HCT116 (cell line): ENCODE measurements at regions not wholly inside any gene's neighbourhood (a gene's known extent, or its start where the extent isn't known, plus 50 kb on each side); places are given as distances from the start of the nearest gene placed in this dataset.

ENCODE experiments used
- ATAC-seq: fragments of 200-7000 bp; cut with Tn5 transposase; 2 replicates; pipeline ENCODE4 v1.9.1; 2020; ENCODE audit warnings: mild to moderate bottlenecking, moderate library complexity
- BruUV-seq: library from RNA; stranded (reverse); fragments of 400-500 nt; replicated peaks from 2 replicates; lab custom pipeline; 2021; lab: Mats Ljungman, UMichigan
- CTCF ChIA-PET: fragments of 300-600 bp; sonication (Branson Sonifier 250); formaldehyde crosslinking; loops from one replicate; lab custom pipeline; 2021; ENCODE audit warnings: antibody characterized with exemption; lab: Charles Lee
- POLR2A ChIA-PET: fragments of 300-600, 350-600 bp; sonication (Branson Sonifier 250); formaldehyde crosslinking; loops from one replicate; lab custom pipeline; 2021; ENCODE audit warnings: antibody characterized with exemption; lab: Charles Lee
- RAD21 ChIA-PET, 2 experiments: fragments of 300-600 bp; sonication (Branson Sonifier 250); formaldehyde crosslinking; loops; one replicate each; lab custom pipeline; 2023; ENCODE audit warnings: low total read pairs in 2 of 2; ENCODE audit not compliant: uncharacterized antibody in 2 of 2, unreplicated experiment in 2 of 2, low non-redundant PET in 1 of 2; lab: Charles Lee
- DNase-seq: peaks from one replicate; pipeline ENCODE4 v3.0.0-alpha.2; 2010; ENCODE audit warnings: low read depth, low spot score
- H2AFZ ChIP-seq: fragments of 200-600 bp; shearing (Covaris generic), sonication (generic); 2 replicates; pipeline ENCODE4 v1.6.1; 2017; ENCODE audit warnings: low read depth, mixed run types, mixed read lengths, antibody characterized with exemption, low read length; ENCODE audit not compliant: poor library complexity, severe bottlenecking
- H3K27ac ChIP-seq: 2 replicates; pipeline ENCODE4 v1.5.1; 2012; ENCODE audit warnings: low read depth, low read length
- H3K27me3 ChIP-seq: fragments of 200-600 bp; sonication (generic); 2 replicates; pipeline ENCODE4 v1.6.1; 2016; ENCODE audit warnings: mixed run types, low read length, mixed read lengths; ENCODE audit not compliant: insufficient read depth
- H3K36me3 ChIP-seq, 2 experiments: fragments of 200-500 bp in 1 of 2; fragments of 200-600 bp in 1 of 2; sonication (Bioruptor generic) in 1 of 2; sonication (generic) in 1 of 2; 2 replicates each; pipeline versions ENCODE4 v1.5.1 to v1.6.1; 2014 to 2016; ENCODE audit warnings: low read length in 2 of 2, inconsistent platforms in 1 of 2, mixed read lengths in 1 of 2, mixed run types in 1 of 2; ENCODE audit not compliant: insufficient read depth in 2 of 2, control insufficient read depth in 1 of 2
- H3K4me1 ChIP-seq, 2 experiments: fragments of 200-600 bp in 1 of 2; sonication (generic) in 1 of 2; 2 replicates each; pipeline versions ENCODE4 v1.5.1 to v1.6.1; 2012 to 2017; ENCODE audit warnings: low read length in 2 of 2, inconsistent platforms in 1 of 2, mild to moderate bottlenecking in 1 of 2, mixed read lengths in 1 of 2, mixed run types in 1 of 2, moderate library complexity in 1 of 2; ENCODE audit not compliant: insufficient read depth in 2 of 2, control insufficient read depth in 1 of 2
- H3K4me2 ChIP-seq: fragments of 200-600 bp; sonication (generic); 2 replicates; pipeline ENCODE4 v1.6.1; 2017; ENCODE audit warnings: mixed run types, low read length, mixed read lengths
- H3K4me3 ChIP-seq, 2 experiments: fragments of 200-600 bp in 1 of 2; sonication (generic) in 1 of 2; replicated peaks in 1 of 2; 2 replicates each; pipeline ENCODE4 v1.5.1; 2011 to 2016; ENCODE audit warnings: low read length in 2 of 2, control low read depth in 1 of 2, low read depth in 1 of 2, mild to moderate bottlenecking in 1 of 2, mixed read lengths in 1 of 2, mixed run types in 1 of 2
- H3K79me2 ChIP-seq: fragments of 200-600 bp; sonication (generic); 2 replicates; pipeline ENCODE4 v1.6.1; 2017; ENCODE audit warnings: mild to moderate bottlenecking, mixed run types, low read length, moderate library complexity, mixed read lengths; ENCODE audit not compliant: insufficient read depth
- H3K9ac ChIP-seq: fragments of 200-600 bp; sonication (generic); 2 replicates; pipeline ENCODE4 v1.6.1; 2016; ENCODE audit warnings: low read length, mixed read lengths
- H3K9me2 ChIP-seq: fragments of 200-600 bp; sonication (generic), shearing (Covaris generic); 2 replicates; pipeline ENCODE4 v1.6.1; 2017; ENCODE audit warnings: mixed run types, mild to moderate bottlenecking, moderate library complexity; ENCODE audit not compliant: insufficient read depth
- H3K9me3 ChIP-seq, 2 experiments: fragments of 200-500 bp in 1 of 2; fragments of 200-600 bp in 1 of 2; sonication (Bioruptor generic) in 1 of 2; sonication (generic) in 1 of 2; 2 replicates each; pipeline ENCODE4 v1.6.1; 2014 to 2017; ENCODE audit warnings: low read length in 2 of 2, mixed read lengths in 2 of 2, inconsistent platforms in 1 of 2, low read depth in 1 of 2, mild to moderate bottlenecking in 1 of 2, mixed run types in 1 of 2, moderate library complexity in 1 of 2; ENCODE audit not compliant: control insufficient read depth in 1 of 2, insufficient read depth in 1 of 2
- H4K20me1 ChIP-seq: fragments of 200-600 bp; sonication (generic), shearing (Covaris generic); 2 replicates; pipeline ENCODE4 v1.6.1; 2017; ENCODE audit warnings: mixed run types, mild to moderate bottlenecking, moderate library complexity; ENCODE audit not compliant: insufficient read depth
- CBX3 ChIP-seq: IDR thresholded peaks from 2 replicates; pipeline ENCODE4 v1.6.1; 2012; ENCODE audit warnings: low read depth
- EGR1 ChIP-seq: IDR thresholded peaks from 2 replicates; pipeline ENCODE4 v1.6.1; 2012; ENCODE audit warnings: low read depth
- ELF1 ChIP-seq: IDR thresholded peaks from 2 replicates; pipeline ENCODE4 v1.6.1; 2012; ENCODE audit warnings: low read depth, borderline replicate concordance
- EZH2 ChIP-seq: fragments of 200-600 bp; sonication (generic); IDR thresholded peaks from 2 replicates; pipeline ENCODE4 v1.6.1; 2017; ENCODE audit warnings: antibody characterized with exemption, mixed run types
- FOSL1 ChIP-seq: IDR thresholded peaks from 2 replicates; pipeline ENCODE4 v1.6.1; 2012; ENCODE audit warnings: low read depth
- JUND ChIP-seq: IDR thresholded peaks from 2 replicates; pipeline ENCODE4 v1.6.1; 2012
- POLR2AphosphoS5 ChIP-seq: IDR thresholded peaks from 2 replicates; pipeline ENCODE4 v1.6.1; 2011; ENCODE audit warnings: mild to moderate bottlenecking, low read depth, low read length, moderate library complexity
- RAD21 ChIP-seq: IDR thresholded peaks from 2 replicates; pipeline ENCODE4 v1.6.1; 2012; ENCODE audit warnings: low read depth, mild to moderate bottlenecking
- SP1 ChIP-seq: IDR thresholded peaks from 2 replicates; pipeline ENCODE4 v1.6.1; 2012; ENCODE audit warnings: low read depth
- SRF ChIP-seq: IDR thresholded peaks from 2 replicates; pipeline ENCODE4 v1.6.1; 2012; ENCODE audit warnings: low read depth
- ZFX ChIP-seq: fragments of 450-650 bp; IDR thresholded peaks from 2 replicates; pipeline ENCODE4 v1.6.1; 2017
- ZNF274 ChIP-seq: fragments of 200-500 bp; sonication (Bioruptor generic); IDR thresholded peaks from 2 replicates; pipeline ENCODE4 v1.6.1; 2014; ENCODE audit warnings: mild to moderate bottlenecking, low read depth, low read length, inconsistent platforms
- intact Hi-C: fragments of 100-400 bp; cut with micrococcal nuclease; formaldehyde crosslinking; loops from 2 replicates; pipeline ENCODE4 v1.10.0; 2022
- TF ChIP-seq, protein P1 (sequence below): IDR thresholded peaks from 2 replicates; pipeline ENCODE4 v1.6.1; 2012
- TF ChIP-seq, protein P2 (sequence below): IDR thresholded peaks from 2 replicates; pipeline ENCODE4 v1.6.1; 2012; ENCODE audit warnings: low read depth
- TF ChIP-seq, protein P3 (sequence below), 3 experiments: fragments of 200-600 bp in 1 of 3; sonication (generic) in 1 of 3; IDR thresholded peaks in 2 of 3; conservative IDR thresholded peaks in 1 of 3; 2 replicates each; pipeline ENCODE4 v1.5.1; 2012 to 2017; ENCODE audit warnings: low read depth in 2 of 3, low read length in 2 of 3, antibody characterized with exemption in 1 of 3, borderline replicate concordance in 1 of 3, control low read depth in 1 of 3, mild to moderate bottlenecking in 1 of 3, mixed read lengths in 1 of 3, mixed run types in 1 of 3, moderate library complexity in 1 of 3; ENCODE audit not compliant: insufficient read depth in 1 of 3
- TF ChIP-seq, protein P4 (sequence below): IDR thresholded peaks from 2 replicates; pipeline ENCODE4 v1.6.1; 2012

DNA sequence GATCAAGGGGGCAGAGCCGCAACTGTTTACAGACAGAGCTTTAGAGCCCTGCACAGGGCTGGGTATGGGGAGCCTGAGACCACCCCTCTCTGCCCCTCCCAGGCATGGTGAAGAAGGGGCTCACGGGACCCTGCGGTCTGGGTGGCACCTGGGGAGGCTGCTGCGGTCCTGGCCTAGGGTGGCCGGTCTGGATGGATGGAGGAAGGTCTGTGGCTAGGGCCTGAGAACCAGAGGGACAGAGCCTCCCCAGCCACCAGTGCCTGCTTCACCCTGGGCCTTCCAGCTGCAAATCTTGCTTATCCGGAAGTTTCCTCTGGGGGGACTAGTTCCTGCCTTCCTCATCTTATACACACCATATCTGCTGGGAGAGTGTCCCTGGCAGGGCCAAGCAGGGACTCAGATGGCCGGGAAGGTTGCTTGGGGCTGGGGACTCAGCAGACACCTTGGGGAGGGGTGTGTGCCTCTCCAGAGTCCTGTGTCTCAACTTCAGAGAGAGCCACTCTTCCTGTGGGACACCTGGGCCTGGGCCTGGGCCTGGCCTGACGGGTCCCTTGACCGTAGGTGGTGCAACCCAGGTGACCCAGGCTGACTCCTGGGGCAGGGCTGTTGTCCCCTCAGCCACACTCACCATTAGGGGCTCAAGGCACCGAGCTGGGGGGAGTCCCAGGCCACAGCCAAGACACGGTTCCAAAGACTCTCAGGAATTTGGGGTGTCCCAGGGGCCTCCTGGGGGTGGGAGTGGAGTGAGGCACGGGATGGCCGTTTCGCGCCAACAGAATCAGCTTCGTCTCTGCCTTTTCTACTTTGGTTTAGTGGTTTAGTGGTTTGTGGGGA is 52.0 kb upstream of the ACTRT2 start:
- no peaks in the 10 kb centered on the region for H3K27me3 ChIP-seq
- H3K27ac ChIP-seq, result no peak overlapping the region
- H3K9me2 ChIP-seq, result no peaks in the 10 kb centered on the region
- DNase-seq, result no peak
- H3K36me3 ChIP-seq, result no peaks in the 10 kb centered on the region
- no peak overlapping the region for H2AFZ ChIP-seq
- TF ChIP-seq POLR2AphosphoS5 (no peak), SRF (no peak), ELF1 (no peak), EGR1 (no peak), SP1 (no peak), JUND (no peak), FOSL1 (no peak), ZNF274 (no peak), ZFX (no peak), CBX3 (no peak), RAD21 (no peak), EZH2 (no peak)
- TF ChIP-seq, protein P1, sequence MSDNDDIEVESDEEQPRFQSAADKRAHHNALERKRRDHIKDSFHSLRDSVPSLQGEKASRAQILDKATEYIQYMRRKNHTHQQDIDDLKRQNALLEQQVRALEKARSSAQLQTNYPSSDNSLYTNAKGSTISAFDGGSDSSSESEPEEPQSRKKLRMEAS, result no peak
- TF ChIP-seq, protein P2, sequence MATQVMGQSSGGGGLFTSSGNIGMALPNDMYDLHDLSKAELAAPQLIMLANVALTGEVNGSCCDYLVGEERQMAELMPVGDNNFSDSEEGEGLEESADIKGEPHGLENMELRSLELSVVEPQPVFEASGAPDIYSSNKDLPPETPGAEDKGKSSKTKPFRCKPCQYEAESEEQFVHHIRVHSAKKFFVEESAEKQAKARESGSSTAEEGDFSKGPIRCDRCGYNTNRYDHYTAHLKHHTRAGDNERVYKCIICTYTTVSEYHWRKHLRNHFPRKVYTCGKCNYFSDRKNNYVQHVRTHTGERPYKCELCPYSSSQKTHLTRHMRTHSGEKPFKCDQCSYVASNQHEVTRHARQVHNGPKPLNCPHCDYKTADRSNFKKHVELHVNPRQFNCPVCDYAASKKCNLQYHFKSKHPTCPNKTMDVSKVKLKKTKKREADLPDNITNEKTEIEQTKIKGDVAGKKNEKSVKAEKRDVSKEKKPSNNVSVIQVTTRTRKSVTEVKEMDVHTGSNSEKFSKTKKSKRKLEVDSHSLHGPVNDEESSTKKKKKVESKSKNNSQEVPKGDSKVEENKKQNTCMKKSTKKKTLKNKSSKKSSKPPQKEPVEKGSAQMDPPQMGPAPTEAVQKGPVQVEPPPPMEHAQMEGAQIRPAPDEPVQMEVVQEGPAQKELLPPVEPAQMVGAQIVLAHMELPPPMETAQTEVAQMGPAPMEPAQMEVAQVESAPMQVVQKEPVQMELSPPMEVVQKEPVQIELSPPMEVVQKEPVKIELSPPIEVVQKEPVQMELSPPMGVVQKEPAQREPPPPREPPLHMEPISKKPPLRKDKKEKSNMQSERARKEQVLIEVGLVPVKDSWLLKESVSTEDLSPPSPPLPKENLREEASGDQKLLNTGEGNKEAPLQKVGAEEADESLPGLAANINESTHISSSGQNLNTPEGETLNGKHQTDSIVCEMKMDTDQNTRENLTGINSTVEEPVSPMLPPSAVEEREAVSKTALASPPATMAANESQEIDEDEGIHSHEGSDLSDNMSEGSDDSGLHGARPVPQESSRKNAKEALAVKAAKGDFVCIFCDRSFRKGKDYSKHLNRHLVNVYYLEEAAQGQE, result no peak
- TF ChIP-seq, protein P3, sequence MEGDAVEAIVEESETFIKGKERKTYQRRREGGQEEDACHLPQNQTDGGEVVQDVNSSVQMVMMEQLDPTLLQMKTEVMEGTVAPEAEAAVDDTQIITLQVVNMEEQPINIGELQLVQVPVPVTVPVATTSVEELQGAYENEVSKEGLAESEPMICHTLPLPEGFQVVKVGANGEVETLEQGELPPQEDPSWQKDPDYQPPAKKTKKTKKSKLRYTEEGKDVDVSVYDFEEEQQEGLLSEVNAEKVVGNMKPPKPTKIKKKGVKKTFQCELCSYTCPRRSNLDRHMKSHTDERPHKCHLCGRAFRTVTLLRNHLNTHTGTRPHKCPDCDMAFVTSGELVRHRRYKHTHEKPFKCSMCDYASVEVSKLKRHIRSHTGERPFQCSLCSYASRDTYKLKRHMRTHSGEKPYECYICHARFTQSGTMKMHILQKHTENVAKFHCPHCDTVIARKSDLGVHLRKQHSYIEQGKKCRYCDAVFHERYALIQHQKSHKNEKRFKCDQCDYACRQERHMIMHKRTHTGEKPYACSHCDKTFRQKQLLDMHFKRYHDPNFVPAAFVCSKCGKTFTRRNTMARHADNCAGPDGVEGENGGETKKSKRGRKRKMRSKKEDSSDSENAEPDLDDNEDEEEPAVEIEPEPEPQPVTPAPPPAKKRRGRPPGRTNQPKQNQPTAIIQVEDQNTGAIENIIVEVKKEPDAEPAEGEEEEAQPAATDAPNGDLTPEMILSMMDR (IDR thresholded peaks at IDR 0.05 in 2 of 3, conservative IDR thresholded peaks at IDR 0.05 in 1 of 3; ENCODE audit: borderline replicate concordance in 1 of 3, insufficient read depth in 1 of 3, low read depth in 2 of 3, low read length in 2 of 3), result no peak
- TF ChIP-seq, protein P4, sequence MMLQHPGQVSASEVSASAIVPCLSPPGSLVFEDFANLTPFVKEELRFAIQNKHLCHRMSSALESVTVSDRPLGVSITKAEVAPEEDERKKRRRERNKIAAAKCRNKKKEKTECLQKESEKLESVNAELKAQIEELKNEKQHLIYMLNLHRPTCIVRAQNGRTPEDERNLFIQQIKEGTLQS, result no peak
- TF ChIP-seq, all 23 proteins: peak for 0
- intact Hi-C loops, result no loop called here
- Histone ChIP-seq H4K20me1 (no peaks in the 10 kb centered on the region), H3K79me2 (no peaks in the 10 kb centered on the region), H3K4me3 (no peak overlapping the region), H3K4me1 (no peaks in the 10 kb centered on the region), H3K4me2 (no peak overlapping the region), H3K9ac (no peak overlapping the region), H3K9me3 (no peaks in the 10 kb centered on the region)
- ChIA-PET POLR2A (no interaction called here), CTCF (no interaction called here), RAD21 (no interaction called here)
- no peak for ATAC-seq
- BruUV-seq, result no TSS peak
